T-cell (primary cell): ENCODE measurements at regions not wholly inside any gene's neighbourhood (a gene's known extent, or its start where the extent isn't known, plus 50 kb on each side); places are given as distances from the start of the nearest gene placed in this dataset.
"Not testable (repeated sequence)": the region's sequence is repeated elsewhere in the genome, so short reads cannot be mapped to it uniquely, and the experiment has no call there.

ENCODE experiments used
- ATAC-seq, 4 experiments: fragments of 200-7000 bp in 3 of 4; fragments of 150-1000 bp in 1 of 4; cut with Tn5 transposase; replicated peaks in 1 of 4; 1 replicate in 3 of 4; 2 replicates in 1 of 4; pipeline ENCODE4 v1.10.0; 2021; ENCODE audit warnings: moderate library complexity in 3 of 4, mild to moderate bottlenecking in 2 of 4, moderate number of reproducible peaks in 1 of 4
- CTCF ChIA-PET, 2 donors: fragments of 300-600 bp; sonication (Branson Sonifier 250); formaldehyde crosslinking; loops; one replicate each; lab custom pipeline; 2022; ENCODE audit warnings: antibody characterized with exemption in 2 of 2; lab: Charles Lee
- POLR2A ChIA-PET, 2 donors: fragments of 300-600 bp; sonication (Branson Sonifier 250); formaldehyde crosslinking; loops; one replicate each; lab custom pipeline; 2022; ENCODE audit warnings: antibody characterized with exemption in 2 of 2; lab: Charles Lee
- DNase-seq, 35 experiments: peaks; one replicate each; pipeline versions ENCODE4 v3.0.0 to v3.0.0-alpha.2; 2013 to 2023
- H3K27ac ChIP-seq: one replicate; pipeline ENCODE4 v1.5.1; 2013; ENCODE audit warnings: low read length
- H3K27me3 ChIP-seq, 2 experiments: replicated peaks in 1 of 2; 1 replicate in 1 of 2; 2 replicates in 1 of 2; pipeline versions ENCODE4 v1.6.1 to v1.7.0; 2013; ENCODE audit warnings: low read length in 1 of 2, mixed read lengths in 1 of 2; ENCODE audit not compliant: control insufficient read depth in 2 of 2, insufficient read depth in 2 of 2; ENCODE audit errors: extremely low read depth in 1 of 2
- H3K36me3 ChIP-seq, 2 donors: 1 replicate in 1 of 2; 2 replicates in 1 of 2; pipeline versions ENCODE4 v1.6.1 to v1.7.0; 2013; ENCODE audit warnings: low read length in 1 of 2; ENCODE audit not compliant: control insufficient read depth in 2 of 2, insufficient read depth in 1 of 2; ENCODE audit errors: extremely low read depth in 1 of 2
- H3K4me1 ChIP-seq, 2 experiments: 1 replicate in 1 of 2; 2 replicates in 1 of 2; pipeline versions ENCODE4 v1.6.1 to v1.7.0; 2013; ENCODE audit warnings: low read length in 2 of 2, mixed read lengths in 1 of 2; ENCODE audit not compliant: insufficient read depth in 2 of 2, control insufficient read depth in 1 of 2; ENCODE audit errors: extremely low read depth in 1 of 2
- H3K4me3 ChIP-seq, 2 donors: 1 replicate in 1 of 2; 2 replicates in 1 of 2; pipeline versions ENCODE4 v1.5.1 to v1.7.0; 2013; ENCODE audit warnings: mild to moderate bottlenecking in 2 of 2, low read length in 1 of 2, moderate library complexity in 1 of 2; ENCODE audit not compliant: control insufficient read depth in 1 of 2; ENCODE audit errors: extremely low read depth in 1 of 2
- H3K9me3 ChIP-seq: 2 replicates; pipeline ENCODE4 v1.7.0; 2013
- H3K27ac Mint-ChIP-seq, 2 donors: one replicate each; pipeline ENCODE4 v1.8.0; 2020 to 2021; ENCODE audit warnings: mild to moderate bottlenecking in 2 of 2, mixed read lengths in 2 of 2
- H3K27me3 Mint-ChIP-seq, 2 donors: one replicate each; pipeline ENCODE4 v1.8.0; 2021 to 2022; ENCODE audit warnings: mixed read lengths in 2 of 2
- H3K36me3 Mint-ChIP-seq: one replicate; pipeline ENCODE4 v1.8.0; 2021; ENCODE audit warnings: mixed read lengths
- H3K4me1 Mint-ChIP-seq, 3 donors: one replicate each; pipeline ENCODE4 v1.8.0; 2020 to 2022; ENCODE audit warnings: mixed read lengths in 3 of 3, mild to moderate bottlenecking in 1 of 3
- H3K4me3 Mint-ChIP-seq, 3 donors: one replicate each; pipeline ENCODE4 v1.8.0; 2020 to 2022; ENCODE audit warnings: mild to moderate bottlenecking in 3 of 3, mixed read lengths in 3 of 3, moderate library complexity in 3 of 3
- H3K9me3 Mint-ChIP-seq, 3 donors: one replicate each; pipeline ENCODE4 v1.8.0; 2020 to 2022; ENCODE audit warnings: mixed read lengths in 3 of 3
- WGBS: methylation state at CpG from one replicate; pipeline ENCODE4 v1.1.5; 2013; ENCODE audit warnings: missing lambda C conversion rate; ENCODE audit not compliant: insufficient coverage; 5-methylcytosine and 5-hydroxymethylcytosine counted together

DNA sequence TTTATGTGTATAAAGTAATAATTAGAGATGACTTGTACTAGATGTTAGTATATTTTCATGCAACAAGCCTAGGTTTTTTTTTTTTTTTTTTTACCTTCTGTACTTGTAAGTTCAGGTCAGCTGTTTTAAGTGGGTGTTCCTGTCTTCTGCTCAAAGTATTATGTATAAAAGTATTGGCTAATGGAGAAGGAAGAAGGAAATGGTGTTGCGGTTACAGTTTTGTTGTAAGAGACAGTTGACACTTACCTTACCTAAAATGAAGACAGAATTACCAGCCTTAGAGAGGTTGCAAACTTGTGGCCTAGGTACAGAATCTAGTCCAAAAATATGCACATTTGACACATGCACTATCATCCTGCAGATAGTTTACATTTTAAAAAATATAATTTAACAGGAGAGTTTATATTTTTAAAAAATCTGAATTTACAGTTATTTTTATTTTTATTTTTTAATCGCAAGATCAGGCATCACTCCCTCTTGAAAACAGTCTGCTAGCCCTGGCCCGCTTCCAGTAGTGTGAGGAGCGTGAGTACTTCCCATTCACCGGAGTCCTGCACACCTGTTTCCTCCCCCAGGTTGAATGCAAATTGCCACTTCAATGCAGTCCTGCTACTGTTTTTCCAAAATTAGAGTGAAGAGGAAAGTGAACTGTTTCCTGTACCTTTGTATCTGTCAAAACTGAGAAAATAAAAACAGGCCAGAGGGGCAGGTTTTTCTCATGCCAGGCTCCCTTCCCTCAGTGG is 224.3 kb upstream of the SOX2 start:
- Mint-ChIP-seq H3K4me1 (no peaks in the 10 kb centered on the region), H3K27me3 (no peaks in the 10 kb centered on the region), H3K27ac (no peak overlapping the region), H3K4me3 (no peak overlapping the region), H3K36me3 (no peaks in the 10 kb centered on the region), H3K9me3 (peaks cover 9 to 25% (median 24%) of the 10 kb centered on the region in 3 donors)
- H3K4me1 ChIP-seq: no peaks in the 10 kb centered on the region
- no peak overlapping the region for H3K4me3 ChIP-seq
- no peaks in the 10 kb centered on the region for H3K36me3 ChIP-seq
- no peak overlapping the region for H3K27ac ChIP-seq
- ChIA-PET POLR2A (no interaction called here), CTCF (no interaction called here)
- 11% methylated on average over 3 of the region's 5 CpGs for WGBS
- peaks cover 0 to 2% of the 10 kb centered on the region in 2 experiments for H3K27me3 ChIP-seq
- no peak for DNase-seq
- ATAC-seq: no peak
- no peaks in the 10 kb centered on the region for H3K9me3 ChIP-seq

DNA sequence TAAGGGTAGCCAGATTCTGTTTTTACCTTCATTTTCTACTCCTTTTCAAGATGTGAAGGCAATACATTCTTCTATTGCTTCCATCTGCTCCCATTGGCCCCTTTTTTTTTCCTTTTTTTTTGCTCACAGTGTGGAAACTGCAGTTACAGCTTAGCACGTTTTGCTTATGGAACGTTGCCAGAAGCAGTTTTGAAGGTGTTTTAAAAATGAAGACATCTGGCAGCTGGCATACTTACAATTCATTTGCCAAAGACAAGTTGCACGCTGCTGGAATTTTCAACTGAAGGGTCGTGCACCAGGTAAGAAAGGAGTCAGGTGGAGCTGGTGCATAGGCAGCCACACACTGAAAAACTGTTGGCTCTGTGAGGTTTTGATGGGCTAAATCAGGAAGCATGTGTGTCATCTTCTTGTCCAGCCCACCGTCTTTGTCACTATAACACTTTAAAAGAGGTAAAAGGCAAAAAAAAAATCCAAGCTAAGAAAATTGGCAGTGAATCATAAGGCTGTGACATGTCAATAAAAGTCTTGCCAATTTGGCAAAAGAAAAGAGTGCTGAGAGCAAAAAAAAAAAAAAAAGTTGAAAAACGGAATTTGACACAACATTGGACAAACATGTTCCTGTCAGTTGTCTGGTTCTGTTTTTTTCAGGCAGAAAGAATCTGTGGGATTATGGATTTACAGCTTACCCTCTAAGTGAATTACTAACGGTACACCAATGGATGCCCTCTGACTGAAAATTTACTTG is 225.4 kb upstream of the SOX2 start:
- Histone ChIP-seq H3K27me3 (peaks cover 0 to 2% of the 10 kb centered on the region in 2 experiments), H3K4me1 (no peaks in the 10 kb centered on the region), H3K27ac (no peak overlapping the region), H3K9me3 (no peaks in the 10 kb centered on the region), H3K36me3 (no peaks in the 10 kb centered on the region), H3K4me3 (no peak overlapping the region)
- H3K36me3 Mint-ChIP-seq: no peaks in the 10 kb centered on the region
- ATAC-seq (no peak), DNase-seq (no peak)
- CTCF ChIA-PET: no interaction called here
- WGBS: 20% methylated on average over 1 of the region's 7 CpGs
- no peaks in the 10 kb centered on the region for H3K4me1 Mint-ChIP-seq
- H3K27ac Mint-ChIP-seq: no peak overlapping the region
- no peaks in the 10 kb centered on the region for H3K27me3 Mint-ChIP-seq
- POLR2A ChIA-PET: no interaction called here
- H3K9me3 Mint-ChIP-seq: peaks cover 9 to 27% (median 24%) of the 10 kb centered on the region in 3 donors
- no peak overlapping the region for H3K4me3 Mint-ChIP-seq

DNA sequence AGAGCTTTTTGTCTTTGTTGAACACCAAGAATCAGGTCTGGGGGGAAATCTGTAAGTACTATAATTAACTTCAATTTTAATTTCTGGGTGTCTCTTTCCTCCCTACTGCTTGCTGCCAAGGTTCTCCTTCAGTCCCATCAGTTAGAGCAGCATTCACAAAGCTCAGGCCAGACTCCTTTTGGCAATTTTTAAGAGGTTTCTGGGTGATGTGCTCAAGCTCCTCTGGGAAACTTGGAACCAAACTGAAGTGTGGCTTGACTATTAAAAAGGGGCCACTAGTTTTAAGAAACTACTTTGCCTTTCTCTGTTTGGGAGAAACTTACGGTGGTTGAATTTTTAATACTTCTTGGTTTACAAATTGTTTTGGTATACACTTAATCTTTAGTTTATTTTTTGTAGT is 227.7 kb upstream of the SOX2 start:
- no peak overlapping the region for H3K4me3 Mint-ChIP-seq
- H3K27me3 ChIP-seq: peaks cover 0 to 2% of the 10 kb centered on the region in 2 experiments
- H3K9me3 Mint-ChIP-seq: peaks cover 14 to 33% (median 26%) of the 10 kb centered on the region in 3 donors
- WGBS: no CpG with 5 or more reads among the region's 1 CpG
- no peak for ATAC-seq
- DNase-seq: no peak
- ChIA-PET CTCF (no interaction called here), POLR2A (no interaction called here)
- H3K27ac Mint-ChIP-seq: no peak overlapping the region
- no peaks in the 10 kb centered on the region for H3K4me1 ChIP-seq
- no peaks in the 10 kb centered on the region for H3K36me3 ChIP-seq
- no peaks in the 10 kb centered on the region for H3K9me3 ChIP-seq
- no peak overlapping the region for H3K27ac ChIP-seq
- no peaks in the 10 kb centered on the region for H3K36me3 Mint-ChIP-seq
- H3K4me3 ChIP-seq: no peak overlapping the region
- no peaks in the 10 kb centered on the region for H3K27me3 Mint-ChIP-seq
- no peaks in the 10 kb centered on the region for H3K4me1 Mint-ChIP-seq

DNA sequence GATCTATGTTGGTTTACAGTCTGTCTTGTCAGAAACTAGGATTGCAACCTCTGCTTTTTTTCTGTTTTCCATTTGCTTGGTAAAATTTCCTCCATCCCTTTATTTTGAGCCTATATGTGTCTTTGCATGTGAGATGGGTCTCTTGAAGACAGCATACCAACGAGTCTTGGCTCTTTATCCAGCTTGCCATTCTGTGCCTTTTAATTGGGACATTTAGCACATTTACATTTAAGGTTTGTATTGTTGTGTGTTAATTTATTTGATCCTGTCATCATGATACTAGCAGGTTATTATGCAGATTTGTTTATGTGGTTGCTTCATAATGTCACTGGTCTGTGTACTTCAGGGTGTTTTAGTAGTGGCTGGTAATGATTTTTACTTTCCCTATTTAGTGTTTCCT is 236.6 kb upstream of the SOX2 start:
- H3K27ac Mint-ChIP-seq, H3K4me1 ChIP-seq, POLR2A ChIA-PET, H3K27me3 ChIP-seq, ATAC-seq, H3K9me3 ChIP-seq, H3K36me3 ChIP-seq, H3K27me3 Mint-ChIP-seq, H3K36me3 Mint-ChIP-seq, H3K4me3 ChIP-seq, H3K4me1 Mint-ChIP-seq, CTCF ChIA-PET, DNase-seq, H3K4me3 Mint-ChIP-seq, H3K27ac ChIP-seq: not testable (repeated sequence)
- no CpG with 5 or more reads among the region's 1 CpG for WGBS
- peaks cover 35 to 46% (median 36%) of the 10 kb centered on the region in 3 donors for H3K9me3 Mint-ChIP-seq

DNA sequence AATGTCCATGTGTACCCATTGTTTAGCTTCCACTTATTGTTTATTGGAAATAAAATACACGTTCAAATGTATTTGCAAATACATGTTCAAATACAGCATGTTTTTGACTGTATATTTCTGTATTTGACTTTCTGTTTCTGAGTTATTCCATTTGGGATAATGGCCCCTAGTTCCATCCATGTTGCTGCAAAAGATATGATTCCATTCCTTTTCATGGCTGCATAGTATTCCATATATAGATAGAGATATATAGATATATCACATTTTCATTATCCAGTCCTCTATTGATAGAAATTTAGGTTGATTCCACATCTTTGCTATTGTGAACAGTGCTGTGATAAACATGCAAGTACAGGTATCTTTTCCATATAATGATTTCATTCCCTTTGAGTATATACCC is 241.4 kb upstream of the SOX2 start:
- Histone ChIP-seq H3K27ac (no peak overlapping the region), H3K4me3 (no peak overlapping the region), H3K36me3 (no peaks in the 10 kb centered on the region), H3K27me3 (no peaks in the 10 kb centered on the region), H3K4me1 (no peaks in the 10 kb centered on the region), H3K9me3 (no peaks in the 10 kb centered on the region)
- Mint-ChIP-seq H3K9me3 (peaks cover 21 to 38% (median 26%) of the 10 kb centered on the region in 3 donors), H3K4me1 (no peaks in the 10 kb centered on the region), H3K36me3 (no peaks in the 10 kb centered on the region), H3K27ac (no peak overlapping the region), H3K27me3 (no peaks in the 10 kb centered on the region), H3K4me3 (no peak overlapping the region)
- POLR2A ChIA-PET: no interaction called here
- DNase-seq (no peak), ATAC-seq (no peak)
- CTCF ChIA-PET: no interaction called here
- WGBS: no CpG with 5 or more reads among the region's 1 CpG

DNA sequence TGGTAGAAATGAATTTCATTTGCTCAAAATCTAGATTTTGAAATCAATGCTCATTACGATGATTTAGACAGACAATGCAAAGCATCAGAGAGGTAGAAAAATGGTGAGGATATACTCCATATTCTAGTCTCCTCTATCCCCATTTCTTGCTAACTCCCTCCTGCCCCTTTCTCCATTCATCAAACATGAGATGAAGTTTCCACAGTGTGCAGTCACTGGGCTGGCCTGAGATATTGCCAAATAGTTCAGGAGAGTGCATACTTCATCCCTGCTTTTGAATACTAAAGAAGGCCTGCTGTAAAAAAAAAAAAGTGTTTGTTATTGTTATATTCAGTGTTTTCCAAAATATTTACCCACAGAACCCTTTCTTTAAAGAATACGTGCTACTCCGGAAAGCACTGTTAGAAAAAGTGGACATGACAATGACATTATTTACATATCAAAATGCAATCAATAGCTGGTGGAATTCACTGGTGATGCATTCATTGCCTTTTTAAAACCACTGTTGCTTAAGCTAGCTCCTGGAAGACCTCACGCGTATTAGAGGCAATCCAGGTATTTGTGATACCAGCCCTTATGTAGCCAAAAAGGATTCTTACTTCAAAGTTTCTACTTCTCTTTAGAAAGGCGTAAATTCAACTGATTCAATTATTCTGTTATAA is 247.6 kb upstream of the SOX2 start:
- Histone ChIP-seq H3K36me3 (no peaks in the 10 kb centered on the region), H3K9me3 (no peaks in the 10 kb centered on the region), H3K27ac (no peak overlapping the region), H3K4me3 (no peak overlapping the region), H3K27me3 (no peaks in the 10 kb centered on the region), H3K4me1 (no peaks in the 10 kb centered on the region)
- H3K27me3 Mint-ChIP-seq: no peaks in the 10 kb centered on the region
- no peak overlapping the region for H3K27ac Mint-ChIP-seq
- no peaks in the 10 kb centered on the region for H3K4me1 Mint-ChIP-seq
- 100% methylated on average over 2 of the region's 6 CpGs for WGBS
- ATAC-seq (no peak), DNase-seq (no peak)
- H3K36me3 Mint-ChIP-seq: no peaks in the 10 kb centered on the region
- POLR2A ChIA-PET: no interaction called here
- peaks cover 5 to 7% (median 7%) of the 10 kb centered on the region in 3 donors for H3K9me3 Mint-ChIP-seq
- CTCF ChIA-PET: no interaction called here
- H3K4me3 Mint-ChIP-seq: no peak overlapping the region
